ENCODE measurements at regions not wholly inside any gene's neighbourhood (a gene's known extent, or its start where the extent isn't known, plus 50 kb on each side); places are given as distances from the start of the nearest gene placed in this dataset.

GRCh38 chr2:5501807-5502206 lies 190.4 kb upstream of the SOX11 start:
- no peak for DNase-seq (ENCODE audit: low read depth, low spot score)
- Mint-ChIP-seq H3K27me3 (ENCODE audit: low read depth) (no peaks in the 10 kb centered on the region), H3K4me1 (peaks cover 5% of the 10 kb centered on the region), H3K4me3 (no peak overlapping the region), H3K36me3 (ENCODE audit: low read depth) (no peaks in the 10 kb centered on the region), H3K27ac (ENCODE audit: unreplicated experiment) (no peak overlapping the region), H3K9me3 (peaks cover 3% of the 10 kb centered on the region)
- TF ChIP-seq CTCF (conservative IDR thresholded peaks at IDR 0.05) = no peak

GRCh38 chr2:5502385-5502784 lies 189.8 kb upstream of the SOX11 start:
- H3K27me3 Mint-ChIP-seq (ENCODE audit: low read depth) = no peaks in the 10 kb centered on the region
- no peaks in the 10 kb centered on the region for H3K36me3 Mint-ChIP-seq (ENCODE audit: low read depth)
- no peak overlapping the region for H3K27ac Mint-ChIP-seq (ENCODE audit: unreplicated experiment)

GRCh38 chr2:5504756-5505155 lies 187.4 kb upstream of the SOX11 start:
- Mint-ChIP-seq H3K27ac (ENCODE audit: unreplicated experiment) (no peak overlapping the region), H3K4me3 (no peak overlapping the region), H3K36me3 (ENCODE audit: low read depth) (no peaks in the 10 kb centered on the region), H3K27me3 (ENCODE audit: low read depth) (no peaks in the 10 kb centered on the region), H3K9me3 (peaks cover 3% of the 10 kb centered on the region), H3K4me1 (peaks cover 5% of the 10 kb centered on the region)
- no peak for DNase-seq (ENCODE audit: low read depth, low spot score)
- no peak for TF ChIP-seq CTCF (conservative IDR thresholded peaks at IDR 0.05)

More at GRCh38 chr2:5502385-5502784, 189.8 kb upstream of the SOX11 start:
- H3K4me1 Mint-ChIP-seq = peaks cover 5% of the 10 kb centered on the region
- DNase-seq (ENCODE audit: low read depth, low spot score) = no peak
- no peak overlapping the region for H3K4me3 Mint-ChIP-seq
- no peak for TF ChIP-seq CTCF (conservative IDR thresholded peaks at IDR 0.05)
- peaks cover 3% of the 10 kb centered on the region for H3K9me3 Mint-ChIP-seq

- Mint-ChIP-seq H3K27ac (ENCODE audit: unreplicated experiment) (no peak overlapping the region), H3K9me3 (no peaks in the 10 kb centered on the region), H3K4me3 (no peak overlapping the region), H3K27me3 (ENCODE audit: low read depth) (no peaks in the 10 kb centered on the region), H3K4me1 (peaks cover 5% of the 10 kb centered on the region), H3K36me3 (ENCODE audit: low read depth) (no peaks in the 10 kb centered on the region)
- no peak for DNase-seq (ENCODE audit: low read depth, low spot score)
- TF ChIP-seq CTCF (conservative IDR thresholded peaks at IDR 0.05) = no peak
Observed at GRCh38 chr2:5507367-5507766, 184.8 kb upstream of the SOX11 start.

GRCh38 chr2:5509362-5509761 lies 182.8 kb upstream of the SOX11 start:
- Mint-ChIP-seq H3K4me3 (no peak overlapping the region), H3K36me3 (ENCODE audit: low read depth) (no peaks in the 10 kb centered on the region), H3K4me1 (peaks cover 5% of the 10 kb centered on the region), H3K27ac (ENCODE audit: unreplicated experiment) (no peak overlapping the region), H3K27me3 (ENCODE audit: low read depth) (no peaks in the 10 kb centered on the region), H3K9me3 (no peaks in the 10 kb centered on the region)
- no peak for TF ChIP-seq CTCF (conservative IDR thresholded peaks at IDR 0.05)
- no peak for DNase-seq (ENCODE audit: low read depth, low spot score)

- H3K27ac Mint-ChIP-seq (ENCODE audit: unreplicated experiment) = no peak overlapping the region
- H3K9me3 Mint-ChIP-seq = no peaks in the 10 kb centered on the region
- DNase-seq (ENCODE audit: low read depth, low spot score) = no peak
- H3K4me3 Mint-ChIP-seq = no peak overlapping the region
- TF ChIP-seq CTCF (conservative IDR thresholded peaks at IDR 0.05) = no peak
- H3K36me3 Mint-ChIP-seq (ENCODE audit: low read depth) = no peaks in the 10 kb centered on the region
- peaks cover under 1% of the 10 kb centered on the region for H3K4me1 Mint-ChIP-seq
- no peaks in the 10 kb centered on the region for H3K27me3 Mint-ChIP-seq (ENCODE audit: low read depth)
Observed at GRCh38 chr2:5510082-5510481, 182.1 kb upstream of the SOX11 start.

Measured in neural crest cell (in vitro differentiated cells).